ENCODE measurements at regions not wholly inside any gene's neighbourhood (a gene's known extent, or its start where the extent isn't known, plus 50 kb on each side); places are given as distances from the start of the nearest gene placed in this dataset.

GRCh38 chr1:209425959-209426358, 157.6 kb upstream of the CAMK1G start:
- TF ChIP-seq ZNF837 (tag by site-specific recombination; IDR thresholded peaks at IDR 0.05) (no peak), IKZF3 (tag by site-specific recombination; IDR thresholded peaks at IDR 0.05) (no peak), ZFP41 (tag by site-specific recombination; IDR thresholded peaks at IDR 0.05; ENCODE audit: borderline replicate concordance) (no peak), ZNF138 (tag by site-specific recombination; IDR thresholded peaks at IDR 0.05; ENCODE audit: borderline replicate concordance) (no peak), ZNF202 (tag by site-specific recombination; IDR thresholded peaks at IDR 0.05; ENCODE audit: borderline replicate concordance) (no peak), OSR2 (tag by site-specific recombination; IDR thresholded peaks at IDR 0.05) (no peak), ZNF221 (tag by site-specific recombination; IDR thresholded peaks at IDR 0.05; ENCODE audit: borderline replicate concordance) (no peak)
- ChIA-PET CTCF (no interaction called here), POLR2A (no interaction called here)
- Histone ChIP-seq H3K4me1 (ENCODE audit: control insufficient read depth, insufficient read depth, low read length) (no peaks in the 10 kb centered on the region), H3K36me3 (ENCODE audit: control insufficient read depth in 2 of 2, insufficient read depth in 1 of 2, low read length in 2 of 2) (no peaks in the 10 kb centered on the region), H3K27ac (ENCODE audit: extremely low read depth, low read depth, low read length) (no peak overlapping the region), H3K9me3 (ENCODE audit: control insufficient read depth, insufficient read depth, low read depth, low read length) (no peaks in the 10 kb centered on the region), H3K4me3 (ENCODE audit: low read depth, low read length) (no peak overlapping the region)

- TF ChIP-seq ZSCAN30 (tag by site-specific recombination; IDR thresholded peaks at IDR 0.05) (no peak), MEIS1 (CRISPR knock-in tag; IDR thresholded peaks at IDR 0.05; ENCODE audit: borderline replicate concordance) (no peak), ZNF518A (tag by site-specific recombination; conservative IDR thresholded peaks at IDR 0.05; ENCODE audit: low read depth) (no peak), ZNF624 (tag by site-specific recombination; IDR thresholded peaks at IDR 0.05) (no peak), ZNF510 (tag by site-specific recombination; IDR thresholded peaks at IDR 0.05; ENCODE audit: insufficient replicate concordance) (no peak), ZNF416 (tag by site-specific recombination; IDR thresholded peaks at IDR 0.05) (no peak), ZNF571 (tag by site-specific recombination; IDR thresholded peaks at IDR 0.05) (no peak), ZNF558 (tag by site-specific recombination; IDR thresholded peaks at IDR 0.05) (no peak), ZNF473 (tag by site-specific recombination; IDR thresholded peaks at IDR 0.05) (no peak), ZBTB1 (tag by site-specific recombination; IDR thresholded peaks at IDR 0.05) (no peak), ZNF175 (tag by site-specific recombination; IDR thresholded peaks at IDR 0.05) (no peak), ZNF529 (tag by site-specific recombination; IDR thresholded peaks at IDR 0.05; ENCODE audit: insufficient replicate concordance) (no peak), ZSCAN18 (tag by site-specific recombination; IDR thresholded peaks at IDR 0.05) (no peak), PRDM4 (tag by site-specific recombination; IDR thresholded peaks at IDR 0.05) (no peak), ZNF214 (tag by site-specific recombination; IDR thresholded peaks at IDR 0.05; ENCODE audit: borderline replicate concordance) (no peak), ZNF514 (tag by site-specific recombination; IDR thresholded peaks at IDR 0.05) (no peak), SETDB1 (IDR thresholded peaks at IDR 0.05; ENCODE audit: insufficient read length, low read length) (no peak)
- H3K9me3 ChIP-seq (ENCODE audit: control insufficient read depth, insufficient read depth, low read depth, low read length), result no peaks in the 10 kb centered on the region
- ChIA-PET CTCF (interaction anchor here (0.6 kb wide), 1 partner anchor 22 kb away, joined by 4 read pairs; no protein-coding TSS in a partner anchor), POLR2A (interaction anchor here (0.5 kb wide), 1 partner anchor 63 kb away, joined by 3 read pairs; no protein-coding TSS in a partner anchor)
- H3K4me3 ChIP-seq (ENCODE audit: low read depth, low read length), result no peak overlapping the region
- H3K36me3 ChIP-seq (ENCODE audit: control insufficient read depth in 2 of 2, insufficient read depth in 1 of 2, low read length in 2 of 2), result no peaks in the 10 kb centered on the region
- H3K27ac ChIP-seq (ENCODE audit: extremely low read depth, low read depth, low read length), result no peak overlapping the region
- no peaks in the 10 kb centered on the region for H3K4me1 ChIP-seq (ENCODE audit: control insufficient read depth, insufficient read depth, low read length)
Measured at GRCh38 chr1:209427277-209427676, 156.2 kb upstream of the CAMK1G start.
